NB4 (cell line): ENCODE measurements at regions not wholly inside any gene's neighbourhood (a gene's known extent, or its start where the extent isn't known, plus 50 kb on each side); places are given as distances from the start of the nearest gene placed in this dataset.

Experiments used
- CTCF ChIP-seq: IDR thresholded peaks from one replicate; pipeline ENCODE4 v1.5.1; 2012; ENCODE audit warnings: low read depth, low read length
- MAX ChIP-seq: IDR thresholded peaks from 2 replicates; pipeline ENCODE4 v1.6.1; 2011; ENCODE audit warnings: low read depth, low read length

- TF ChIP-seq CTCF, result no peak
- TF ChIP-seq MAX, result no peak
Observed at GRCh38 chr10:14421941-14422340, 91.2 kb upstream of the FRMD4A start.
